Activated effector memory CD4-positive, alpha-beta T cell treated with Interleukin-2 at 50 U/mL for 16 hours (primary cell): ENCODE measurements at regions not wholly inside any gene's neighbourhood (a gene's known extent, or its start where the extent isn't known, plus 50 kb on each side); places are given as distances from the start of the nearest gene placed in this dataset.

Experiments used
- DNase-seq: peaks from one replicate; pipeline ENCODE4 v3.0.0-alpha.2; 2020

- DNase-seq, result no peak
These were observed 54.9 kb upstream of the RFC3 start for GRCh38 chr13:33763021-33763420.

GRCh38 chr13:33764716-33765115 lies 53.2 kb upstream of the RFC3 start:
- DNase-seq, result no peak

- DNase-seq, result no peak
These were observed 51.4 kb upstream of the RFC3 start for GRCh38 chr13:33766329-33767123.

- no peak for DNase-seq
These were observed 50.8 kb upstream of the RFC3 start for GRCh38 chr13:33767140-33767539.
